Pancreas (tissue), 10 donors: ENCODE measurements at regions not wholly inside any gene's neighbourhood (a gene's known extent, or its start where the extent isn't known, plus 50 kb on each side); places are given as distances from the start of the nearest gene placed in this dataset.

ENCODE experiments used
- ATAC-seq, 4 donors: fragments of 200-7000 bp; cut with Tn5 transposase; one replicate each; pipeline versions ENCODE4 v1.8.0 to v1.9.1; 2020; ENCODE audit warnings: mild to moderate bottlenecking in 4 of 4, moderate library complexity in 4 of 4
- DNase-seq, 6 donors: peaks; one replicate each; pipeline ENCODE4 v3.0.0-alpha.2; 2020
- FAIRE-seq: peaks from 2 replicates; lab custom pipeline; 2012; peaks lifted over from hg19 to GRCh38; lab: Jason Lieb, UNC
- H3K27ac ChIP-seq, 4 donors: fragments of 200-600 bp; sonication (generic); 1 replicate in 3 of 4; 2 replicates in 1 of 4; pipeline versions ENCODE4 v1.5.0 to v1.8.0; 2020
- H3K27me3 ChIP-seq, 4 donors: fragments of 200-600 bp; one replicate each; pipeline ENCODE4 v1.8.0; 2021
- H3K36me3 ChIP-seq, 3 donors: fragments of 200-600 bp; sonication (generic) in 1 of 3; one replicate each; pipeline versions ENCODE4 v1.5.0 to v1.8.0; 2020 to 2021
- H3K4me1 ChIP-seq, 3 donors: fragments of 200-600 bp; one replicate each; pipeline ENCODE4 v1.8.0; 2021
- H3K4me3 ChIP-seq, 4 donors: fragments of 200-600 bp; sonication (generic) in 2 of 4; one replicate each; pipeline versions ENCODE4 v1.5.0 to v1.8.0; 2020 to 2021
- H3K9me3 ChIP-seq, 4 donors: fragments of 200-600 bp; one replicate each; pipeline ENCODE4 v1.8.0; 2021
- CTCF ChIP-seq, 4 donors: fragments of 200-600 bp; sonication (generic) in 3 of 4; IDR thresholded peaks; one replicate each; pipeline versions ENCODE4 v1.5.0 to v1.8.0; 2021; ENCODE audit warnings: antibody characterized with exemption in 4 of 4
- WGBS, 2 donors: extraction: QIAGEN DNeasy Blood & Tissue Kit; methylation state at CpG; one replicate each; pipeline ENCODE4 v1.1.7; 2013; 5-methylcytosine and 5-hydroxymethylcytosine counted together
- intact Hi-C, 3 donors: fragments of 100-400 bp; cut with DNase I; formaldehyde crosslinking; loops; one replicate each; pipeline versions ENCODE4 v1.11.1 to v1.14.2; 2022
- donor health status: healthy with polysubstance abuse.
- donor health status: DM: no; HTN: no; CAD: no; lungs with moderate emphysema.
- donor health status: DM: no; HTN: no; CAD: no.
- donor health status: control.
- donor health status: control.
- donor health status: Bipolar disorder and iron deficiency.
- donor health status: DM: yes; HTN: yes; CAD: no.
- donor health status: DM: no; HTN: no; CAD: no.
- donor health status: DM: no; HTN: no; CAD: no.
- donor health status: DM: yes; HTN: yes; CAD: no.

GRCh38 chr22:48315439-48316256 lies 1512.0 kb downstream of the BRD1 start:
- no peak for FAIRE-seq
- Histone ChIP-seq H3K9me3 (no peaks in the 10 kb centered on the region), H3K4me1 (no peaks in the 10 kb centered on the region), H3K4me3 (no peak overlapping the region), H3K36me3 (no peaks in the 10 kb centered on the region), H3K27ac (no peak overlapping the region), H3K27me3 (no peaks in the 10 kb centered on the region)
- 65 to 76% methylated on average over 23 of the region's 23 CpGs for WGBS, 2 donors
- TF ChIP-seq CTCF (IDR thresholded peaks at IDR 0.05): no peak
- ATAC-seq: no peak
- no peak for DNase-seq
- intact Hi-C loops: no loop called here

- H3K4me1 ChIP-seq: no peaks in the 10 kb centered on the region
- FAIRE-seq: no peak
These were observed 1513.6 kb downstream of the BRD1 start for GRCh38 chr22:48314073-48314472.

GRCh38 chr22:48313175-48313830 lies 1514.4 kb downstream of the BRD1 start:
- H3K27ac ChIP-seq: no peak overlapping the region
- intact Hi-C loops: no loop called here
- no peaks in the 10 kb centered on the region for H3K4me1 ChIP-seq
- WGBS, 2 donors: 54 to 60% methylated on average over 14 of the region's 14 CpGs
- TF ChIP-seq CTCF (IDR thresholded peaks at IDR 0.05): no peak
- H3K27me3 ChIP-seq: no peaks in the 10 kb centered on the region
- no peaks in the 10 kb centered on the region for H3K36me3 ChIP-seq
- H3K9me3 ChIP-seq: no peaks in the 10 kb centered on the region
- no peak for FAIRE-seq
- no peak for ATAC-seq
- no peak overlapping the region for H3K4me3 ChIP-seq
- no peak for DNase-seq

More at GRCh38 chr22:48314073-48314472, 1513.6 kb downstream of the BRD1 start:
- H3K9me3 ChIP-seq: no peaks in the 10 kb centered on the region
- intact Hi-C loops: no loop called here
- H3K36me3 ChIP-seq: no peaks in the 10 kb centered on the region
- DNase-seq: no peak
- 44 to 54% methylated on average over 6 of the region's 6 CpGs for WGBS, 2 donors
- H3K4me3 ChIP-seq: no peak overlapping the region
- H3K27ac ChIP-seq: no peak overlapping the region
- no peak for TF ChIP-seq CTCF (IDR thresholded peaks at IDR 0.05)
- ATAC-seq: no peak
- H3K27me3 ChIP-seq: no peaks in the 10 kb centered on the region

GRCh38 chr22:48310740-48311139 lies 1516.9 kb downstream of the BRD1 start:
- FAIRE-seq: no peak
- no peak overlapping the region for H3K27ac ChIP-seq
- ATAC-seq: no peak
- no peak overlapping the region for H3K4me3 ChIP-seq
- no peaks in the 10 kb centered on the region for H3K27me3 ChIP-seq
- no peaks in the 10 kb centered on the region for H3K36me3 ChIP-seq
- DNase-seq: no peak
- no peak for TF ChIP-seq CTCF (IDR thresholded peaks at IDR 0.05)
- 42 to 54% methylated on average over 10 of the region's 10 CpGs for WGBS, 2 donors
- no peaks in the 10 kb centered on the region for H3K4me1 ChIP-seq
- H3K9me3 ChIP-seq: no peaks in the 10 kb centered on the region
- intact Hi-C loops: no loop called here

GRCh38 chr22:48310289-48310688 lies 1517.4 kb downstream of the BRD1 start:
- no peak for FAIRE-seq
- WGBS, 2 donors: 40 to 44% methylated on average over 6 of the region's 6 CpGs
- no peak for ATAC-seq
- H3K36me3 ChIP-seq: no peaks in the 10 kb centered on the region
- DNase-seq: no peak
- no peak overlapping the region for H3K4me3 ChIP-seq
- no peak for TF ChIP-seq CTCF (IDR thresholded peaks at IDR 0.05)
- H3K9me3 ChIP-seq: no peaks in the 10 kb centered on the region
- intact Hi-C loops: no loop called here
- H3K4me1 ChIP-seq: no peaks in the 10 kb centered on the region
- no peaks in the 10 kb centered on the region for H3K27me3 ChIP-seq
- H3K27ac ChIP-seq: no peak overlapping the region
